Endothelial cell of umbilical vein (primary cell): ENCODE measurements at regions not wholly inside any gene's neighbourhood (a gene's known extent, or its start where the extent isn't known, plus 50 kb on each side); places are given as distances from the start of the nearest gene placed in this dataset.

Experiments used
- BruUV-seq: library from RNA; stranded (reverse); fragments of 400-500 nt; replicated peaks from 2 replicates; lab custom pipeline; 2021; lab: Mats Ljungman, UMichigan
- CTCF ChIA-PET: fragments of 300-600, 350-600 bp; sonication (Branson Sonifier 250); formaldehyde crosslinking; loops from one replicate; lab custom pipeline; 2021; ENCODE audit warnings: antibody characterized with exemption, inconsistent platforms; lab: Charles Lee
- POLR2A ChIA-PET: fragments of 300-600, 350-600 bp; sonication (Branson Sonifier 250); formaldehyde crosslinking; loops from one replicate; lab custom pipeline; 2021; ENCODE audit warnings: antibody characterized with exemption, inconsistent platforms; lab: Charles Lee
- DNase-seq: peaks from one replicate; pipeline ENCODE4 v3.0.0-alpha.2; 2011; ENCODE audit warnings: low read depth, low spot score
- FAIRE-seq: peaks from 2 replicates; lab custom pipeline; 2011; peaks lifted over from hg19 to GRCh38; lab: Jason Lieb, UNC
- H2AFZ ChIP-seq: 2 replicates; pipeline ENCODE4 v1.6.0; 2012; ENCODE audit warnings: low read depth, low read length, control low read depth, inconsistent platforms
- H3K27ac ChIP-seq: 2 replicates; pipeline ENCODE4 v1.5.1; 2011; ENCODE audit warnings: low read depth, mild to moderate bottlenecking, control low read depth, low read length, moderate library complexity; ENCODE audit not compliant: insufficient read depth
- H3K27me3 ChIP-seq, 2 experiments: 2 replicates each; pipeline versions ENCODE4 v1.6.0 to v1.6.1; 2011; ENCODE audit warnings: low read length in 2 of 2, mixed read lengths in 1 of 2; ENCODE audit not compliant: control insufficient read depth in 2 of 2, insufficient read depth in 2 of 2
- H3K36me3 ChIP-seq, 2 experiments: 2 replicates in 1 of 2; 3 replicates in 1 of 2; pipeline ENCODE4 v1.5.1; 2011; ENCODE audit warnings: low read length in 2 of 2, mild to moderate bottlenecking in 1 of 2, moderate library complexity in 1 of 2; ENCODE audit not compliant: control insufficient read depth in 2 of 2, insufficient read depth in 2 of 2; ENCODE audit errors: extremely low read depth in 1 of 2
- H3K4me1 ChIP-seq: 3 replicates; pipeline ENCODE4 v1.5.1; 2011; ENCODE audit warnings: mild to moderate bottlenecking, low read length; ENCODE audit not compliant: control insufficient read depth, insufficient read depth; ENCODE audit errors: extremely low read depth
- H3K4me2 ChIP-seq: 2 replicates; pipeline ENCODE4 v1.6.1; 2011; ENCODE audit warnings: low read length, control low read depth, mixed read lengths; ENCODE audit not compliant: insufficient read depth
- H3K4me3 ChIP-seq, 3 experiments: fragments of 200-600 bp in 1 of 3; sonication (generic), shearing (Covaris generic) in 1 of 3; replicated peaks in 1 of 3; 2 replicates each; pipeline ENCODE4 v1.5.1; 2011 to 2016; ENCODE audit warnings: control low read depth in 3 of 3, low read length in 3 of 3, mild to moderate bottlenecking in 2 of 3, inconsistent platforms in 1 of 3, low read depth in 1 of 3, moderate library complexity in 1 of 3; ENCODE audit not compliant: insufficient read depth in 1 of 3
- H3K79me2 ChIP-seq: 2 replicates; pipeline ENCODE4 v1.6.0; 2012; ENCODE audit warnings: low read length, inconsistent platforms; ENCODE audit not compliant: control insufficient read depth, insufficient read depth
- H3K9ac ChIP-seq: replicated peaks from 2 replicates; pipeline ENCODE3; 2011; ENCODE audit warnings: low read length, control low read depth; ENCODE audit not compliant: insufficient read depth; ENCODE audit errors: extremely low read depth
- H3K9me1 ChIP-seq: replicated peaks from 3 replicates; pipeline ENCODE4 v1.6.0; 2011; ENCODE audit warnings: mild to moderate bottlenecking, low read length; ENCODE audit not compliant: control insufficient read depth, insufficient read depth; ENCODE audit errors: extremely low read depth
- H3K9me3 ChIP-seq: replicated peaks from 2 replicates; pipeline ENCODE4 v1.5.1; 2012; ENCODE audit warnings: low read length, inconsistent platforms; ENCODE audit not compliant: control insufficient read depth, insufficient read depth
- H4K20me1 ChIP-seq: replicated peaks from 2 replicates; pipeline ENCODE3; 2011; ENCODE audit warnings: mild to moderate bottlenecking, low read length; ENCODE audit not compliant: control insufficient read depth, insufficient read depth; ENCODE audit errors: extremely low read depth
- CTCF ChIP-seq, 2 donors: IDR thresholded peaks; 1 replicate in 1 of 2; 2 replicates in 1 of 2; pipeline ENCODE4 v1.5.1; 2011; ENCODE audit warnings: low read length in 2 of 2, mild to moderate bottlenecking in 2 of 2, moderate library complexity in 2 of 2, control low read depth in 1 of 2, inconsistent platforms in 1 of 2, low read depth in 1 of 2; ENCODE audit not compliant: insufficient read depth in 1 of 2; ENCODE audit errors: extremely low read depth in 1 of 2
- EZH2 ChIP-seq: IDR thresholded peaks from 2 replicates; pipeline ENCODE4 v1.6.1; 2012; ENCODE audit warnings: borderline replicate concordance, low read depth, mild to moderate bottlenecking, moderate library complexity, low read length, inconsistent platforms; ENCODE audit not compliant: severe bottlenecking
- FOS ChIP-seq: IDR thresholded peaks from 2 replicates; pipeline ENCODE4 v1.6.1; 2011; ENCODE audit warnings: mild to moderate bottlenecking, low read length, moderate library complexity, borderline replicate concordance; ENCODE audit not compliant: insufficient read depth
- GATA2 ChIP-seq: IDR thresholded peaks from 2 replicates; pipeline ENCODE4 v1.7.0; 2011; ENCODE audit warnings: low read depth, mild to moderate bottlenecking, moderate library complexity, mixed read lengths, low read length; ENCODE audit not compliant: insufficient read length, insufficient read depth
- JUN ChIP-seq: IDR thresholded peaks from 2 replicates; pipeline ENCODE4 v1.6.1; 2011; ENCODE audit warnings: borderline replicate concordance, low read depth; ENCODE audit not compliant: insufficient read length, insufficient read depth
- MAX ChIP-seq: IDR thresholded peaks from 2 replicates; pipeline ENCODE4 v1.6.1; 2011; ENCODE audit not compliant: insufficient read depth, insufficient read length
- MYC ChIP-seq: IDR thresholded peaks from one replicate; pipeline ENCODE4 v1.6.1; 2011; ENCODE audit warnings: mild to moderate bottlenecking, low read depth, low read length
- POLR2A ChIP-seq: IDR thresholded peaks from 2 replicates; pipeline ENCODE4 v1.6.1; 2012; ENCODE audit warnings: low read depth, mild to moderate bottlenecking, control low read depth, low read length
- POLR2AphosphoS5 ChIP-seq: IDR thresholded peaks from 2 replicates; pipeline ENCODE4 v1.6.1; 2012; ENCODE audit warnings: low read depth, mild to moderate bottlenecking, control low read depth, low read length, moderate library complexity; ENCODE audit not compliant: insufficient read depth
- dilution Hi-C: fragments of 300-500 bp; cut with MboI; formaldehyde crosslinking; loops from one replicate; pipeline ENCODE4 v1.15.0; 2019; ENCODE audit warnings: low sequenced_read_pairs; ENCODE audit not compliant: extremely low pct_ligation_motif_present
- intact Hi-C: fragments of 100-400 bp; cut with micrococcal nuclease; formaldehyde crosslinking; loops from one replicate; pipeline ENCODE4 v1.10.0; 2022

- Histone ChIP-seq H3K9me3 (peaks cover 2% of the 10 kb centered on the region), H2AFZ (no peak overlapping the region), H3K27me3 (no peaks in the 10 kb centered on the region), H3K79me2 (no peaks in the 10 kb centered on the region), H3K4me1 (no peaks in the 10 kb centered on the region), H3K9ac (no peak overlapping the region), H3K27ac (no peak overlapping the region), H3K4me3 (no peak overlapping the region), H4K20me1 (no peaks in the 10 kb centered on the region), H3K4me2 (no peak overlapping the region), H3K9me1 (no peaks in the 10 kb centered on the region), H3K36me3 (no peaks in the 10 kb centered on the region)
- dilution Hi-C loops, result no loop called here
- intact Hi-C loops, result no loop called here
- DNase-seq (no peak), FAIRE-seq (no peak)
- BruUV-seq, result no TSS peak
- ChIA-PET CTCF (no interaction called here), POLR2A (no interaction called here)
- TF ChIP-seq MAX, result no peak
- TF ChIP-seq POLR2A, result no peak
- no peak for TF ChIP-seq EZH2
- no peak for TF ChIP-seq CTCF (IDR thresholded peaks at IDR 0.05; ENCODE audit: extremely low read depth in 1 of 2, insufficient read depth in 1 of 2, low read depth in 1 of 2, low read length in 2 of 2)
- TF ChIP-seq POLR2AphosphoS5, result no peak
- TF ChIP-seq MYC, result no peak
- TF ChIP-seq FOS, result no peak
- no peak for TF ChIP-seq GATA2
- TF ChIP-seq JUN, result no peak
Measured at GRCh38 chr20:61192337-61192950, 59.6 kb upstream of the CDH4 start.
